Gastroesophageal sphincter (tissue), 3 donors: ENCODE measurements at regions not wholly inside any gene's neighbourhood (a gene's known extent, or its start where the extent isn't known, plus 50 kb on each side); places are given as distances from the start of the nearest gene placed in this dataset.

ENCODE experiments used
- EP300 ChIP-seq: sonication (generic); formaldehyde crosslinking; IDR thresholded peaks from one replicate; pipeline ENCODE4 v1.6.1; 2017; ENCODE audit warnings: antibody characterized with exemption, mild to moderate bottlenecking
- POLR2A ChIP-seq, 2 donors: fragments of 450-650 bp; IDR thresholded peaks; one replicate each; pipeline ENCODE4 v1.6.1; 2017; ENCODE audit warnings: antibody characterized with exemption in 2 of 2, mild to moderate bottlenecking in 2 of 2, moderate library complexity in 1 of 2
- POLR2AphosphoS5 ChIP-seq: sonication (generic); formaldehyde crosslinking; IDR thresholded peaks from one replicate; pipeline ENCODE4 v1.6.1; 2017; ENCODE audit warnings: antibody characterized with exemption
- TF ChIP-seq, protein P1 (sequence below), 4 experiments: fragments of 200-600 bp in 2 of 4; fragments of 450-650 bp in 2 of 4; sonication (generic) in 1 of 4; IDR thresholded peaks; one replicate each; pipeline ENCODE4 v1.5.1; 2017 to 2019; ENCODE audit warnings: antibody characterized with exemption in 4 of 4, mild to moderate bottlenecking in 2 of 4, moderate library complexity in 2 of 4

DNA sequence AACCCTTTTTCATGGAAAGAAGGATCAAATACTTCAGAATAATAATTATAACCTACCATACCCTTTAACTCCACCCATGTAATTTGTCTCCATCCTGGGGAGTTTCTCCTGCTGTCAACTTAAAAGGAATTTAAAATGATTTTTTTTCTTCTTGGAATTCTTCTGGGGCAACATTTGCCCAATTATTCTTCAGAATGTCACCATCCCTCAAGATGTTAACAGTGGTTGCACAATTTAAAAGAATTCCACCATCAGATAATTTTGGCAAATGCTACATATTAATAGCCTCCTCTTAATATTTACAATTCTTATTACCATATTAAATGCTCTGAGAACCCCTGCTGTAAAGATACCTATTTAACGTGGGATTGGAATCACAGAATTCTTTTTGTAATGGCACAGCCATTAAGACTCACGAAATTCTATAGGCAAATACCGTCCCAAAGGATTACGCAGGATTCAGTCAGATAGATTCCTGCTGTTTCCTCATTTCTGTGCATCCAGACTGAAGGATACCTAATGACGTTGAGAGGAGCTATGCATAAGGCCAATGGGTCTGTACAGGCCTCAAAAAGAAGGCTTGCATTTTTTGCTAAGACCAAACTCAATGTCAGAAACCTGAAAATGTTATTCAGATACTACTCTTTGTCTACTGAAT lies 177.5 kb downstream of the DAD1 start:
- TF ChIP-seq, protein P1, sequence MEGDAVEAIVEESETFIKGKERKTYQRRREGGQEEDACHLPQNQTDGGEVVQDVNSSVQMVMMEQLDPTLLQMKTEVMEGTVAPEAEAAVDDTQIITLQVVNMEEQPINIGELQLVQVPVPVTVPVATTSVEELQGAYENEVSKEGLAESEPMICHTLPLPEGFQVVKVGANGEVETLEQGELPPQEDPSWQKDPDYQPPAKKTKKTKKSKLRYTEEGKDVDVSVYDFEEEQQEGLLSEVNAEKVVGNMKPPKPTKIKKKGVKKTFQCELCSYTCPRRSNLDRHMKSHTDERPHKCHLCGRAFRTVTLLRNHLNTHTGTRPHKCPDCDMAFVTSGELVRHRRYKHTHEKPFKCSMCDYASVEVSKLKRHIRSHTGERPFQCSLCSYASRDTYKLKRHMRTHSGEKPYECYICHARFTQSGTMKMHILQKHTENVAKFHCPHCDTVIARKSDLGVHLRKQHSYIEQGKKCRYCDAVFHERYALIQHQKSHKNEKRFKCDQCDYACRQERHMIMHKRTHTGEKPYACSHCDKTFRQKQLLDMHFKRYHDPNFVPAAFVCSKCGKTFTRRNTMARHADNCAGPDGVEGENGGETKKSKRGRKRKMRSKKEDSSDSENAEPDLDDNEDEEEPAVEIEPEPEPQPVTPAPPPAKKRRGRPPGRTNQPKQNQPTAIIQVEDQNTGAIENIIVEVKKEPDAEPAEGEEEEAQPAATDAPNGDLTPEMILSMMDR (IDR thresholded peaks at IDR 0.05) = no peak
- TF ChIP-seq POLR2AphosphoS5 (no peak), EP300 (no peak), POLR2A (IDR thresholded peaks at IDR 0.05) (no peak)
